Activated CD8-positive, alpha-beta memory T cell treated with anti-CD3 and anti-CD28 coated beads, Interleukin-2, amount 50 U/mL, for 4 hours (primary cell): ENCODE measurements at regions not wholly inside any gene's neighbourhood (a gene's known extent, or its start where the extent isn't known, plus 50 kb on each side); places are given as distances from the start of the nearest gene placed in this dataset.
"Not testable (repeated sequence)": the region's sequence is repeated elsewhere in the genome, so short reads cannot be mapped to it uniquely, and the experiment has no call there.

Experiments
- DNase-seq: peaks from one replicate; pipeline ENCODE4 v3.0.0-alpha.2; 2020

DNA sequence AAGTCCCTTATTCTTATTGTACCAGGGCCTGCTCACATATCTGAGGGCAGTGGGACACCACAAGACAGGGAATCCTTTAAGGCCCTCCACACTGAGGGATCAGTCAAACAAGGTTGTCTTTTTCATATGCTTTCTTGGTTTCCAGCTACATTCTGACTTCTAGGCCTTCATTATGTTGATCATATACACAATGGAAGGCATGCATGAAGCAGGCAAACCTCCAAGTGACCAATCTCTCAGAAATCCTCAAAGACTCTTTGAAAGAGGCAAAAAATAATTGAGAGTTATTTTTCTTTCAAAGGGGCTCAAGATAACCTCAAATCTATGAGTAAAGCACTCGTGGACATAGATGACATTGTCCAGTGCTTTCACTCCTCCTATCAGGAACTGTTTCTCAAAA, 1195.9 kb upstream of the ACO1 start:
- DNase-seq = no peak

DNA sequence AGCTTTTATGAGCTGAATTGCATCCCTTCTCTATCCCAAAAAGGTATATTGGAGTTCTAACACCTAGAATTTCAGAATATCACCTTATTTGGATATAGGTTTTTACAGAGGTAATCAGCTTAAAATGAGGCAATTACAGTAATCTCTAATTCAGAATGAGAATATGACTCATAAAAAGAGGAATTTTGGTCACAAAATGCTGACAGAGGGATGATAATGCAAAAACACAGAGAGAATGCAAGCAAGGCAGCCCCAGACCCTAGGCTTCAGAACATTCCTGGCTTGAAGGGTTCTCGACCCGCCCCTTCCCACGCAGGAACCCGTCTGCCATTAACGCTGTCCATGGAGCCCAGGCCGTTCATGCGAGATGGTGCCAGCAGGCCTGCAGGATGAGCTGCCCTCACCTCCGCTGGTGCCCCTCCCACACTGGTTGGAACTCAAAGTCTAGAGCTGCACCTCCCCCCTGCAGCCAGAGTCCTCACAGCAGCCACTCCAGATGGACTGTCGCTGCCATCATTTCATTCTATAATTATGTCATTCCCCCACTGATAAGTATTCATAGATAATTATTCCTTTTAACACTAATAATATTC, 1173.4 kb upstream of the ACO1 start:
- no peak for DNase-seq

DNA sequence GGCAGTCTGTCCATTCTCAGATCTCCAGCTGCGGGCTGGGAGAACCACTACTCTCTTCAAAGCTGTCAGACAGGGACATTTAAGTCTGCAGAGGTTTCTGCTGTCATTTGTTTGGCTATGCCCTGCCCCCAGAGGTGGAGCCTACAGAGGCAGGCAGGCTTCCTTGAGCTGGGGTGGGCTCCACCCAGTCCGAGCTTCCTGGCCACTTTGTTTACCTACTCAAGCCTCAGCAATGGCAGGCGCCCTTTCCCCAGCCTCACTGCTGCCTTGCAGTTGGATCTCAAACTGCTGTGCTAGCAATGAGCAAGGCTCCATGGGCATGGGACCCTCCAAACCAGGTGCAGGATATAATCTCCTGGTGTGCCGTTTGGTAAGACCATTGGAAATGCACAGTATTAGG, 1154.5 kb upstream of the ACO1 start:
- DNase-seq = not testable (repeated sequence)

DNA sequence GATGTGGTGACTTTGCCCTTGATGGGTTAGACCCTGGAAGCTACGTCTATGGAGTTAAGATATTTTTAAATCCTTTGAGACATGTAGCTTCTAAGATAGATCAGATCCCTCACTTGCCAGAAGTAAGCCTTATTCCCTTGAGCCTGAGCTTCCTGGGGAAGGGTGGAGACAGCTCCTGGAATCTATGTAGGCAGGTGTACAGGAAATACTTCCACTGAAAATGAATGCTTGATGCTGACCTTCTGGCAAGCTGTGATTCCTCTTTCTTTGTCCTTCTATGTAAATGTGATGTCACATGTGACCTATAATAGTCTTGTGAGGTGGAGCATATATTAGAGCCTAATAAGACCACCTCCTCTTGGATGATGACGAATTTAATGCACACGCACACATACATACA, 1152.0 kb upstream of the ACO1 start:
- no peak for DNase-seq

DNA sequence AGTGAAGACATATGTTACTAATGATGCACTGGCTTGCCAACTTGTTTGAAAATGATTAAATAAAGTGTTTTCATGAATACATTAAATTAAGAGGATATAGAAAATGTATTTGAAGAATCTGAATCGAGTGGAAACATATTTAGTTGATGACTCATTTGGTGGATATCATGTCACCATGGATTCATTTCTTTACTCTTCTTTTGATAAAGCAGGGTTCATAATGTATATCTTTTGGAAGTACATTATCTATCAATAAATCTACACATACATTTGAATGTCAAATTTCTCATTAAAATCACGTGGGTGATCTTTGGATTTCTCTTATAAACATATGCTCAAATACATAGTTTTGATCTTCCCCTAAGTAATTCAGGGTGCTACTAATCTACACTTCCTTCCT, 1148.1 kb upstream of the ACO1 start:
- DNase-seq = no peak

DNA sequence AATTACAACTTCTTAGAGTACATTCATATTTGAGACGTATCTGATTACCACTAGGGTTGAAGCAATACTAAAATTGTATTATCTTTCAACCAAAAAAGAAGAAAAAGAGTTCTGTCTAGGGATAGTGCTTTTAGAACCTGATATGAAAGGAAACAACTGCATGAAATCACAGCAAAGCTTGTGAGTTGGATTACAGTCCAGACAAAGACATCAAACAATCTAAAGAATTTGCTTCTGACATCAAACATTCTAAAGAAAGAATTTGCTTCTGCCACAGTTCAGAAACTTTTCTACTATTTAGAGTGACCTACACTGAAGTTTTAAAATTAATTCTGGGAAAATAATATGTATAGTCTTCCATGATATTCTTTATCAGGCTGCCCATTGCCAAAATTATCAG, 1141.1 kb upstream of the ACO1 start:
- DNase-seq = no peak

DNA sequence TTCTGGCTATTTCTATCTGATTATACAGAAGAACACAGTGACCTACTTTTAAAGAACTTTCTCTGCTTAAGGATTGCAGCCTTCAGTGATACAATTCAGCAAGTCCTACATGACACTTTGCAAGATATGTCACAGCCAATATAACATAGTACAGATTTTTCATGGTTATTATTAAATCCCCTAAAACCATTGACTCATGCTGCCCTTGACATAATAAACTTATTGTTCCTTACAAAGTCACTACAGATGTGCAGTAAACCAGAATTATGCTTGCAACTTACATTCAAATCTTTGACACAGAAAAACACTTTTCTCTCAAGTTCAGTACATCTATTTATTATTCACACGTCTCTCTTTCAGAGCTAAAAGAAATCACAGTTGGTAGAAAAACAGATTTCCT, 1136.3 kb upstream of the ACO1 start:
- DNase-seq = no peak

DNA sequence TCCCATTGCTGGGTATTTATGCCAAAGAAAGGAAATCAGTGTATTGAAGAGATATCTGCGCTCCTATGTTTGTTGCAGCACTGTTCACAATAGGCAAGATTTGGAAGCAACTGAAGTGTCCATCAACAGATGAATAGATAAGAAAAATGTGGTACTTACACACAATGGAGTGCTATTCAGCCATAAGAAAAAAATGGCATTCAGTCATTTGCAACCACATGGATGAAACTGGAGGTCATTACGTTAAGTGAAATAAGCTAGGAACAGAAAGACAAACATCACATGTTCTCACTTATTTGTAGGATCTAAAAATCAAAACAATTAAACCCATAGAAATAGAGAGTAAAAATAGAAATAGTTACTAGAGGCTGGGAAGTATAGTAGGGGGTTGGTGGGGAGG, 1133.1 kb upstream of the ACO1 start:
- DNase-seq = no peak

DNA sequence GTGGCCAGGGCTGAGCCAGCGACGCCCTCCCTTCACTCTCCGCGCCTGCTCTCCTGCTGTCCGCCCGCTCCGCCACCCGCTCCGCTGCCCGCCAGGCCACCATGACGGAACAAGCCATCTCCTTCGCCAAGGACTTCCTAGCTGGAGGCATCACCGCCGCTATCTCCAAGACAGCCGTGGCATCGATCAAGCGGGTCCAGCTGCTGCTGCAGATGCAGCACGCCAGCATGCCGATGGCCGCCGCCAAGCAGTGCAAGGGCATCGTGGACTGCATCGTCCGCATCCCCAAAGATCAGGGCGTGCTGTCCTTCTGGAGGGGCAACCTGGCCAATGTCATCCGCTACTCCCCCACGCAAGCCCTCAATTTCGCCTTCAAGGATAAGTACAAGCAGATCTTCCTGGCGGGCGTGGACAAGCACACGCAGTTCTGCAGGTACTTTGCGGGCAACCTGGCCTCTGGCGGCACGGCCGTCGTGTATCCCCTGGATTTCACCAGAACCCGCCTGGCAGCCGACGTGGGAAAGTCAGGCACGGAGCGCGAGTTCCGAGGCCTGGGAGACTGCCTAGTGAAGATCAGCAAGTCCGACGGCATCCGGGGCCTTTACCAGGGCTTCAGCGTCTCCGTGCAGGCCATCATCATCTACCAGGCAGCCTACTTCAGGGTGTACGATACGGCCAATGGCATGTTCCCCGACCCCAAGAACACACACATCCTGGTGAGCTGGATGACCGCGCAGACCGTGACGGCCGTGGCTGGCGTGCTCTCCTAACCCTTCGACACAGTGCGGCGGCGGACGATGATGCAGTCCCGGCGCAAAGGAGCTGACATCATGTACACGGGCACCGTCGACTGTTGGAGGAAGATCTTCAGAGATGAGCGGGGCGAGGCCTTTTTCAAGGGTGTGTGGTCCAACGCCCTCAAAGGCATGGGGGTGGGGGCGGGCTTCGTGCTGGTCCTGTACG, 1130.4 kb upstream of the ACO1 start:
- no peak for DNase-seq

DNA sequence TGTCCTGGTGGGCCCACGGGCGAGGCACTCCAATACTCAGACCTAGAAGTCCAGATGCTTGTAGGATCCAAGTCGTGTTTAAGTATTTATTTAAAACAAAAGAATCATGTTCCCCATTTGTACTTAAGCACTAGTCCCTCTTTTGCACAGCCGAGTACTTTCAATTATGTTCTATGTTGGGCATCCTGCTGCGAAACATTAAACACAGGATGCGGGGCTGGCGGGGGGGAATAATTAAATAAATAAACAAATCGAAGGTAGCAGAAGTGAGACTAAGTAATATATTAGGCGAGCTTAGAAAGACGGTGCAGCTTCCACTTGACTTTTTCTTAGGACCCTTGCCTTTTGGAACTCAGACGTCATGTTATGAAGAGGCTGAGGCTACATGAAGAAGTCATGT, 1129.2 kb upstream of the ACO1 start:
- DNase-seq = no peak

DNA sequence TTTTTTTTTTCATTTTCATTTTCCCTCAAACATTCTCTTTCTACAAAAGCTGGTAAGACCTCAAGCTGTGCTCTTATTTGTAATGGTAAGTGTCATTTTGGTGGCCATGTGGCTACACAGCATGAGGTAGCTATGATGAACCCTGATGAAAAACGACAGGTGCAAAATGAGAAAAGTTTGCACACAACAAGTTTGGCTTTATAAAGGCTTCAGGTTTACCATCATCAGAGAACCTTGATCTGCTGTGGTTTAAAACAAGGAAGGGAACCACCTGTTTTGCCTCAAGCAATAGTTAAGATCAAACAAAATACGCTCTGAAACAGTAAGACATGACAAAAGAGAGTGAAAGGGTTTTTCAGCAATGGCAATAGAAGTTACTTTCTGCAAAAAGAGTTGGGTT, 1124.6 kb upstream of the ACO1 start:
- no peak for DNase-seq

DNA sequence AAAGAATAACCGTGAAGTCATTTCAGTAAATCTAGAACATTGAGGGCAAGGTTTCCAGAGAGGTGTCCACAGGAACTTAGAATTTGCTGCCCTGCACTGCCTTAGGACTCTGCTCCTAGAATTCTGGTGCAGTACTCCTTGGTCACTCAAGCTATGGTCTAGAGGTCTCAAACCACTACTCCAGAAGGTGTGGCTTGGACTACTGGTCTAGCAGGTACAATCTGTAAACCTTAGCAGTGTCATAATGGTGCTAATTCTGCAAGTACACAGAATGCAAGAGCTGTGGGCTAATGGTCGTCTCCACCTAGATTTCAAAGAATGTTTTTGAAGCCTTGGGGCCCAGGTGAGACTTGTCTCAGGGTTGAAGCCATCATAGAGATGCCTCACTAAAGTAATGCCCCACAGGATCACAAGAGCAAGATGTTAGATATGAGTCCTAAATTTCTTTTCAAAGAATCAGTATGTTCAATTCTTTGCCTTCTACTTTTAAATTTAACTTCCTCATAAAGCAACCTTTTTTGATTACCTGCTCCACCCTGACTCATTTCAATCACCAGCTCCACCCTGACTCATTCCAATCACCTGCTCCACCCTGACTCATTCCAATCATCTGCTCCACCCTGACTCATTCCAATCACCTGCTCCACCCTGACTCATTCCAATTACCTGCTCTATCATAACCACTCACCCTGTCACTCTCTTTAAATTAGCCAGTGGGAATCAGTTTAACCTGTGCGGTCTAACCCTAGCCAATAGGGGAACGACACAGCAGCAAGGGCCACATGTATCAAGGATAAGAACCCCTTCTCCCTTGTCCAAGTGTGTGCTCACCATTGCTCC, 1111.8 kb upstream of the ACO1 start:
- no peak for DNase-seq

DNA sequence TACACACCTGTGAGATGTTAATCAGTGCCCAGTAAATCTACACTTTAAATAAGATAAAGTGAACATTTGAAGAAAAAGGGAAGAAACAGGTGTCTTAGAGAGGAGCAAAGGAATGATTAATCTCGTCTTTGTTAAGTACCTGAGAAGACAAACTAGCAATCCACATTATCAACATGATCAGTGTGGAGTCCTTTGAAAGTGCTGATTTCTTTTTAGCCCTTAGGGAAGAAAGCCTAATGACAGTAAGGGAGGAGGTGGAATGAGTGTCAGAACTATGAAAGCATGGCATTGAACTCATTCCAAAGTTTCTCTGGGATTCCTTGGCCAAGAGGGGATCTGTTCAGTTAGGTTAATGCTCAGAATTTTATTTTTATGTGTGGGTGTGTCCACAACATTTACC, 1109.0 kb upstream of the ACO1 start:
- DNase-seq = no peak

DNA sequence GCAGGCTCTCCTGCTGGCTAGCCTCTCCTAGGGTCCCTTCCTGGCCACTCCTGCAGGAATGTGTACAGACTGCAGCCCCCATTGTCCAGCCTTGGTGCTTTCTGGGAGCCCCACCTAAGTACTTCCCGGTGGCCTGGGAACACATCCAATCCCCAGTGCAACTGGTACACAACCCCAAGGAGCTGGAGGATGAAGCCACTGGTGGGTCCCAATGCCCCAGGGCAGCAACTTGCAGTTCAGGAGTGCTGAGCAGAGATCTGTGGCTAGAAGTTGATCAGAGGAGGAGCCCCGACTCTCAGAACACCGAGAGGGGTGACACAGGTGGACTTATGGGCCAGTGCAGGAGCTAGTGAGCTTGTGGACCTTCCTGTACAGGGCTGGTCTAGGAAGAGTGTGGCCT, 1093.7 kb upstream of the ACO1 start:
- no peak for DNase-seq

DNA sequence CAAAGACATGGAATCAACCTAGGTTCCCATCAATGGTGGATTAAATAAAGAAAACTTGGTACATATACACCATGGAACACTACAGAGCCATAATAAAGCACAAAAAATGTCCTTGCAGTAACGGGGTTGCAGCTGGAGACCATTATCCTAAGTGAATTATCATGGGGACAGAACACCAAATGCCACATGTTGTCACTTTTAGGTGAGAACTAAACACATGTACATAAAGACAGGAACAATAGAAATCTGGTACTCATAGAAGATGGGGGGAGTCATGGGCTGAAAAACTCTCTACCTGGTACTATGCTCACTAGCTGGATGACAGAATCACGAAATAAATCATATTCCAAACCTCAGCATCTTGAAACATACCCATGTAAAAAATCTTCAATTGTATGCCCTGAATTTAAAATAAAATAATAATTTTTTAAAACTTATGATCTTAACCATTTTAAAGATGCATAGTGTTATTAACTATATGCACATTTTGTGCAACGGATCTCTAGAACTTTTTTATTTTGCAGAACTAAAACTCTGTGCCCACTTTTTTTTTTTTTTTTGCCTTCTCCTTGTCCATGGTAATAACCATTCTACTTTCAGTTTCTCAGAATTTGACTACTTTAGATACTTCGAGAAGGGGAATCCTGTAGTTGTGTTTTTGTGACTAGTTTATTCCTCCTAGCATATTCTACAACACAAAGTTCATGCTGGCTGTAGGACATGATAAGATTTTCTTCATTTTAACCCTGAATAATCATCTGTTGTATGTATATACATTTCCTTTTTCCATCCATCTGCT, 1081.6 kb upstream of the ACO1 start:
- DNase-seq = no peak

DNA sequence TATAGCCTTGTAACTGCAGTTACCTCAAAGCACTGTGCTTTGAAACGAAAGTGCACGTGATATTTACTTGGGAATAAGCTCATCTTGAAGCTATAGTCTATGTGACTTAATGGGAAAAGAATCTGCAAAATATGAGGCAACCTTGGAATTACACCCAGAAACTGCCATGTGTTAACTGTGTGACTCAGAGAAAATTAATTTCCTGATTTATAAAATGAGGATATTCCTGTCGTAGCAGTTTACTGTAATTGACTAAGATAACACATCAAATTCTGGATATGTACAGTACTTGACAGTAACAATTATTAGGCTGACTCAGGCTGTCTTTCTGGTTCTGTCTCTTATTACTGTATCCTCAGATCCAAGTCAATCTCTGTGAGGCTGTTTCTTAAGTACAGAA, 1079.9 kb upstream of the ACO1 start:
- DNase-seq = no peak

DNA sequence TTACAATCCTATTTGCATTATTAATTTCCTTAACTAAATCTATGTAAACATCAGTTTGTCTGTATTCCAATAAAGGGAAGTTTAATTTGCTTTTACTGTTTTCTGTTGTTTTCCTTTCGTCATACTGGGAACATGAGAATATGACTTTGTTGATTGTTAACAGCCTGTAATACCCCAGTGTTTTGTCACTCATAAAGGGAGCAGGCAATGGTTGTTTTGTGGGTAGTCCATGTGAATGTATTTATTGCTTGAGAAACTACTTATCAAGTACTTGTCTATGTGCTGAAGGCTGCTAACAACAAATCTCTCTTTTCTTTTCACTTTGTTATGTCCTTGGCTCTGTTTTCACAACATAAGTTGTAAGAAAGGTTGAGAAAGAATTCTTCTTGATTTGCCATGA, 1070.2 kb upstream of the ACO1 start:
- no peak for DNase-seq

DNA sequence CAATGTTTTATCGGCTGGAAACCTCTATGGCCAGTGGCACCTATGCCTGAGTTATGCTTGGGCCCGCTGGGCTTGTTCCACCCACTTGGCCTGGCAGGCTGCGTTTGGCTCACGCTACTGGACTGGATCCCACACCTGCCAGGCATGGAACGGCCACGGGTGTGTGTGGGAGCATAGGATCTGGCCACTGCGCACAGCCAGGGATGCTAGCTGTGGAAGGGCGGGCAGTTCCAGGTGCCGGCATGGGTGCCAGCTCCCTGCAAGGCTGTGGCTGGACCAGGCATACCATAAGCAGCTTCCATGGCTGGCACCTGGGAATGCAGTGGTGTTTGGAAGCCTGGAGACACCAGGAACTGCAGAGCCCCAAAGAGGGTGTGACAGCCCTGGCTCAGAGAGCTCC, 1063.9 kb upstream of the ACO1 start:
- DNase-seq = no peak

DNA sequence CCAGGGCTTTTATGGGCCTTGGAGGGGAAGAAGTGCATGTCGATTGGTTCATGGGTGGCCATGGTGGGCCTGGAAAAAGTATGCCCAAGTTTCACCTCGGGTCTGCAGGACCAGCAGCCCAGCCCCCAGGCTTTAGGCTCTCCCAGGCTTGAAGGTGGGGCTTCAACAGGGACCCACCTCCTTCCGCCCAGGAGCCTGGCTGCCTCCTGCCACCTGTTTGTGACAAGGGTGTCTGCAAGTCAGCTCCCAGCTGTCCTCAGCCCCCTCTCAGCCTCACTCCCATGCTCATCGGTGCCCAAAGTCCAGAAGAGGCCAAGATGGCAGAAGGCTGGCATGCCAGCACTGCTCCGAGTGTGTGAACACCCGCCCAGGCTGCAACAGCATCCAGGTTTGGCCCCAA, 1063.2 kb upstream of the ACO1 start:
- no peak for DNase-seq

DNA sequence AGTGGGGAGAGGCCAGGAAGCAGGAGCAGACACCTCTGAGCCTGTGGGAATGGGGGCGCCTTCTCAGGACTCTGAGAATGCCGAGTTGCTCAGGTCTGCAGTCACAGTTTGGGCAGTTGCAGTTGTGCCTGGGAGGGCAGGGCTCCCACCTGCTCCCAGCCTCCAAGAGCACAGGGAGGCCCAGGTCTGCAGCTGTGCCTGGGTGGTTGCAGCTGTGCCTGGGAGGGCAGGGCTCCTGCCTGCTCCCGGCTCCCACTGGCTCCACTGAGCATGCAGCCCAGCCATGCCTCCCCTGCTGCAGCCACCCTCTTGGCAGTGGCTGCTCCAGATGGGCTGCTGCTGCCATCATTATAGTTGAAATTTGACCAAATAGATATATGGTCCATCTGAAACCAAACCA, 1062.8 kb upstream of the ACO1 start:
- no peak for DNase-seq

DNA sequence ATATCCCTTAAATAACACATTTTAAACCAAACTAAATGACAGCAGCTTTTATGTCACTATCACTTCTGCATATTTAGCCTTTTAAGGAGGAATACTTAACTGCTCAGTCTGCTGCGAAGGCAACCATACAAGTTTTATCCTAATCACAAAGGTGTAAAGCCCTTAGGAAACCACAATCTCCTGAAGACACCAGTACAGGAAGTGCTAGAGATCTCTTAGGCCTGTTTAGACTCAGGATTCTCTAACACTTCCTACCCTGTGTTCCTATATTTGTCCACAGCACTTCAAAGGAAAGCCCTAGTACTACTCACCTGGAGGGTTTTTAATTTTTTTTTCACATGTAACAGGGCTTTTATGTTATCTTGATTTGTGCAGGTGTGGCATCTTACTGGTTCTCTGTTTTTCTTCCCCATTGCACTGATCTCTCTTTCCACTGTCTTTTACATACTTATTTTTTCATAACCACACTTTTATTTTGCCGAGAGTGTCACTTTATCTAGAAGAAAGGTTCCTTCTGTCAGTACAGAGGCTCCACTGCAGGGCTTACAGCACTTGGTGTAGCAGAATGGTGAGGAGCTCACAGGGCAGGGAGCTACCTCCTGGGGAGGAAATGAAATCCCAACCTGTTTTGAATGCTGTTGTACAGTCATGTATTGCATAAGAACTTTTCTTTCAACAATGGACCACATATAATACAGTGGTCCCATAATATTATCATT, 1060.6 kb upstream of the ACO1 start:
- DNase-seq = no peak

DNA sequence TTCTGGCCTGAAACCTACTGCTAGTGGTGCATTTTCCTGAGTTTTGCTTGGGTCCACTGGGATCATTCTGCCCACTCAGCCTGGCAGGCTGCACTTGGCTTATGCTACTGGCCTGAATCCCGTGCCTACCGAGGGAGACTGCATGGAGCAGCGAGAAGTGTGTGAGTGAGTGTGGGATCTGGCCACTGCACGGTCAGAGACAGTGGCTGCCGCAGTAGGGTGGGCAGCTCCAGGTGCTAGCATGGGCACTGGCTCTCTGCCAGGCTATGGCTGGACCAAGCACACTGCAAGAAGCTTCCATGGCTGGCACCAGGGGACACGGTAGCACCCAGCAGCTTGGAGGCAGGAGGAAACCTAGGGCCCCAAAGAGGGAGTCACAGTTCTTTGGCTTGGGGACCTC, 1058.7 kb upstream of the ACO1 start:
- DNase-seq = no peak
